ENCODE measurements at regions not wholly inside any gene's neighbourhood (a gene's known extent, or its start where the extent isn't known, plus 50 kb on each side); places are given as distances from the start of the nearest gene placed in this dataset.

GRCh38 chr12:19712041-19712440 lies 272.7 kb downstream of the AEBP2 start:
- TF ChIP-seq, protein P1, sequence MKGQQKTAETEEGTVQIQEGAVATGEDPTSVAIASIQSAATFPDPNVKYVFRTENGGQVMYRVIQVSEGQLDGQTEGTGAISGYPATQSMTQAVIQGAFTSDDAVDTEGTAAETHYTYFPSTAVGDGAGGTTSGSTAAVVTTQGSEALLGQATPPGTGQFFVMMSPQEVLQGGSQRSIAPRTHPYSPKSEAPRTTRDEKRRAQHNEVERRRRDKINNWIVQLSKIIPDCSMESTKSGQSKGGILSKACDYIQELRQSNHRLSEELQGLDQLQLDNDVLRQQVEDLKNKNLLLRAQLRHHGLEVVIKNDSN (IDR thresholded peaks at IDR 0.05) = no peak
- no peak for TF ChIP-seq EP300 (IDR thresholded peaks at IDR 0.05; ENCODE audit: borderline replicate concordance)
- TF ChIP-seq YY1 (IDR thresholded peaks at IDR 0.05; ENCODE audit: low read depth) = no peak
- TF ChIP-seq, protein P2, sequence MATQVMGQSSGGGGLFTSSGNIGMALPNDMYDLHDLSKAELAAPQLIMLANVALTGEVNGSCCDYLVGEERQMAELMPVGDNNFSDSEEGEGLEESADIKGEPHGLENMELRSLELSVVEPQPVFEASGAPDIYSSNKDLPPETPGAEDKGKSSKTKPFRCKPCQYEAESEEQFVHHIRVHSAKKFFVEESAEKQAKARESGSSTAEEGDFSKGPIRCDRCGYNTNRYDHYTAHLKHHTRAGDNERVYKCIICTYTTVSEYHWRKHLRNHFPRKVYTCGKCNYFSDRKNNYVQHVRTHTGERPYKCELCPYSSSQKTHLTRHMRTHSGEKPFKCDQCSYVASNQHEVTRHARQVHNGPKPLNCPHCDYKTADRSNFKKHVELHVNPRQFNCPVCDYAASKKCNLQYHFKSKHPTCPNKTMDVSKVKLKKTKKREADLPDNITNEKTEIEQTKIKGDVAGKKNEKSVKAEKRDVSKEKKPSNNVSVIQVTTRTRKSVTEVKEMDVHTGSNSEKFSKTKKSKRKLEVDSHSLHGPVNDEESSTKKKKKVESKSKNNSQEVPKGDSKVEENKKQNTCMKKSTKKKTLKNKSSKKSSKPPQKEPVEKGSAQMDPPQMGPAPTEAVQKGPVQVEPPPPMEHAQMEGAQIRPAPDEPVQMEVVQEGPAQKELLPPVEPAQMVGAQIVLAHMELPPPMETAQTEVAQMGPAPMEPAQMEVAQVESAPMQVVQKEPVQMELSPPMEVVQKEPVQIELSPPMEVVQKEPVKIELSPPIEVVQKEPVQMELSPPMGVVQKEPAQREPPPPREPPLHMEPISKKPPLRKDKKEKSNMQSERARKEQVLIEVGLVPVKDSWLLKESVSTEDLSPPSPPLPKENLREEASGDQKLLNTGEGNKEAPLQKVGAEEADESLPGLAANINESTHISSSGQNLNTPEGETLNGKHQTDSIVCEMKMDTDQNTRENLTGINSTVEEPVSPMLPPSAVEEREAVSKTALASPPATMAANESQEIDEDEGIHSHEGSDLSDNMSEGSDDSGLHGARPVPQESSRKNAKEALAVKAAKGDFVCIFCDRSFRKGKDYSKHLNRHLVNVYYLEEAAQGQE (IDR thresholded peaks at IDR 0.05; ENCODE audit: low read depth) = no peak
- TF ChIP-seq TEAD4 (IDR thresholded peaks at IDR 0.05) = no peak
- TF ChIP-seq TCF12 (IDR thresholded peaks at IDR 0.05; ENCODE audit: low read depth) = no peak
- TF ChIP-seq TAF1 (IDR thresholded peaks at IDR 0.05; ENCODE audit: low read depth) = no peak
- TF ChIP-seq CREB1 (IDR thresholded peaks at IDR 0.05; ENCODE audit: low read depth) = no peak
- no peak for TF ChIP-seq RAD21 (IDR thresholded peaks at IDR 0.05; ENCODE audit: low read depth)
- TF ChIP-seq EGR1 (IDR thresholded peaks at IDR 0.05) = no peak
- no peak for TF ChIP-seq FOXM1 (IDR thresholded peaks at IDR 0.05; ENCODE audit: borderline replicate concordance, low read depth)
- TF ChIP-seq CEBPB (IDR thresholded peaks at IDR 0.05) = no peak
- TF ChIP-seq ZBTB7A (IDR thresholded peaks at IDR 0.05; ENCODE audit: low read depth) = no peak
- TF ChIP-seq, protein P3, sequence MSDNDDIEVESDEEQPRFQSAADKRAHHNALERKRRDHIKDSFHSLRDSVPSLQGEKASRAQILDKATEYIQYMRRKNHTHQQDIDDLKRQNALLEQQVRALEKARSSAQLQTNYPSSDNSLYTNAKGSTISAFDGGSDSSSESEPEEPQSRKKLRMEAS (IDR thresholded peaks at IDR 0.05) = no peak
- no peak for TF ChIP-seq NFIC (IDR thresholded peaks at IDR 0.05)

- no peak for TF ChIP-seq YY1 (IDR thresholded peaks at IDR 0.05; ENCODE audit: low read depth)
- TF ChIP-seq NFIC (IDR thresholded peaks at IDR 0.05) = no peak
- no peak for TF ChIP-seq ZBTB7A (IDR thresholded peaks at IDR 0.05; ENCODE audit: low read depth)
- no peak for TF ChIP-seq RAD21 (IDR thresholded peaks at IDR 0.05; ENCODE audit: low read depth)
- TF ChIP-seq EP300 (IDR thresholded peaks at IDR 0.05; ENCODE audit: borderline replicate concordance) = no peak
- no peak for TF ChIP-seq CEBPB (IDR thresholded peaks at IDR 0.05)
- TF ChIP-seq CREB1 (IDR thresholded peaks at IDR 0.05; ENCODE audit: low read depth) = no peak
- TF ChIP-seq, protein P1 (IDR thresholded peaks at IDR 0.05) = no peak
- TF ChIP-seq FOXM1 (IDR thresholded peaks at IDR 0.05; ENCODE audit: borderline replicate concordance, low read depth) = no peak
- TF ChIP-seq, protein P3 (IDR thresholded peaks at IDR 0.05) = no peak
- TF ChIP-seq, protein P2 (IDR thresholded peaks at IDR 0.05; ENCODE audit: low read depth) = no peak
- TF ChIP-seq EGR1 (IDR thresholded peaks at IDR 0.05) = no peak
- no peak for TF ChIP-seq TCF12 (IDR thresholded peaks at IDR 0.05; ENCODE audit: low read depth)
- no peak for TF ChIP-seq TEAD4 (IDR thresholded peaks at IDR 0.05)
- TF ChIP-seq TAF1 (IDR thresholded peaks at IDR 0.05; ENCODE audit: low read depth) = no peak
Measured at GRCh38 chr12:19718401-19718800, 279.1 kb downstream of the AEBP2 start.

DNA sequence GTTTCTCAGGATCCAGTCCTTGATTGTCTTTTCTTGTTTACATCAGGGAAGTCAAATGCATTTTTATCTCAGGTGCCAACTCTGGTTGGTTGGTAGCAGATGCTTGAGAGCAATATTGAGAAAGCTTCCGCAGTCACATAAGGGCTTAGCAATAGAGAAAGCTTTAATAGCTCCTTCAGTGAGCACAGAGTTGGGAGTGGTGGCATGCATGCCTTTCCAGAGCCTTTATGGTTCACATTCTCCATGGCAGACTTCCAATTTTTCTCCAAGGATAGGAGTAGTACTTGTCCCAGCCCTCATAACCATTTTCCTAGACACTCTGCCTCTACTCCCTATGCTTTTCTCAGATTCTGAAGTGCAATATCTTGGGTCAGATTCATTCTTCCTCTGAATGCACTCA lies 280.4 kb downstream of the AEBP2 start:
- TF ChIP-seq, protein P3 (IDR thresholded peaks at IDR 0.05) = no peak
- no peak for TF ChIP-seq TCF12 (IDR thresholded peaks at IDR 0.05; ENCODE audit: low read depth)
- TF ChIP-seq RAD21 (IDR thresholded peaks at IDR 0.05; ENCODE audit: low read depth) = no peak
- TF ChIP-seq, protein P2 (IDR thresholded peaks at IDR 0.05; ENCODE audit: low read depth) = no peak
- TF ChIP-seq YY1 (IDR thresholded peaks at IDR 0.05; ENCODE audit: low read depth) = no peak
- TF ChIP-seq CEBPB (IDR thresholded peaks at IDR 0.05) = no peak
- no peak for TF ChIP-seq TEAD4 (IDR thresholded peaks at IDR 0.05)
- TF ChIP-seq ZBTB7A (IDR thresholded peaks at IDR 0.05; ENCODE audit: low read depth) = no peak

DNA sequence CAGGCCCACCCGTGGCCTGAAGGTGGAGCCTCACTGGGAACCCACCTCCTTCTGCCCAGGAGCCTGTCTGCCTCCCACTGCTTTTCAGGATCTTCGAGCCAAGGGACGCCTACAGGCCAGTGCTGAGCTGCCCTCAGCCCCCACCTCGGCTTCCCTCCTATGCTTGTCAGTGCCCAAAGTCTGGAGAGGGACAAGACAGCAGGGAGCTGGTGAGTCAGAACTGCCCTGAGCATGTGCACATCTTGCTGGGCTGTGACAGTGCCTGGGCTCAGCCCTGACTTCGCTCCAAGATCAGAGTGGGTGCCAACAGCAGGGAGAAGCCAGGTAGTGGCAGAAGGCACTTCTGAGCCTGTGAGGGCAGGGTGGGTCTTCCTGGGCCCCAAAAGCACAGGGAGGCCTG lies 286.8 kb downstream of the AEBP2 start:
- TF ChIP-seq NFIC (IDR thresholded peaks at IDR 0.05) = no peak
- no peak for TF ChIP-seq ZBTB7A (IDR thresholded peaks at IDR 0.05; ENCODE audit: low read depth)
- TF ChIP-seq EGR1 (IDR thresholded peaks at IDR 0.05) = no peak
- TF ChIP-seq, protein P3 (IDR thresholded peaks at IDR 0.05) = no peak
- no peak for TF ChIP-seq RAD21 (IDR thresholded peaks at IDR 0.05; ENCODE audit: low read depth)
- no peak for TF ChIP-seq FOXM1 (IDR thresholded peaks at IDR 0.05; ENCODE audit: borderline replicate concordance, low read depth)
- TF ChIP-seq TAF1 (IDR thresholded peaks at IDR 0.05; ENCODE audit: low read depth) = no peak
- TF ChIP-seq, protein P1 (IDR thresholded peaks at IDR 0.05) = no peak
- no peak for TF ChIP-seq CEBPB (IDR thresholded peaks at IDR 0.05)
- TF ChIP-seq, protein P2 (IDR thresholded peaks at IDR 0.05; ENCODE audit: low read depth) = no peak
- TF ChIP-seq EP300 (IDR thresholded peaks at IDR 0.05; ENCODE audit: borderline replicate concordance) = no peak
- TF ChIP-seq YY1 (IDR thresholded peaks at IDR 0.05; ENCODE audit: low read depth) = no peak
- TF ChIP-seq TCF12 (IDR thresholded peaks at IDR 0.05; ENCODE audit: low read depth) = no peak
- no peak for TF ChIP-seq TEAD4 (IDR thresholded peaks at IDR 0.05)
- TF ChIP-seq CREB1 (IDR thresholded peaks at IDR 0.05; ENCODE audit: low read depth) = no peak
